ENCODE measurements at regions not wholly inside any gene's neighbourhood (a gene's known extent, or its start where the extent isn't known, plus 50 kb on each side); places are given as distances from the start of the nearest gene placed in this dataset.

- H3K4me3 ChIP-seq (ENCODE audit: low read length): no peak overlapping the region
- H3K4me1 ChIP-seq (ENCODE audit: insufficient read depth, low read length): no peaks in the 10 kb centered on the region
- no peaks in the 10 kb centered on the region for H3K27me3 ChIP-seq (ENCODE audit: insufficient read depth, low read length)
- H3K9me3 ChIP-seq (ENCODE audit: low read depth, low read length): no peaks in the 10 kb centered on the region
Observed at GRCh38 chr13:99628442-99628841, 127.2 kb downstream of the TM9SF2 start.

GRCh38 chr13:99626461-99627082, 125.3 kb downstream of the TM9SF2 start:
- Histone ChIP-seq H3K27me3 (ENCODE audit: insufficient read depth, low read length) (no peaks in the 10 kb centered on the region), H3K4me3 (ENCODE audit: low read length) (no peak overlapping the region), H3K9me3 (ENCODE audit: low read depth, low read length) (no peaks in the 10 kb centered on the region), H3K4me1 (ENCODE audit: insufficient read depth, low read length) (no peaks in the 10 kb centered on the region)

GRCh38 chr13:99624936-99625540, 123.8 kb downstream of the TM9SF2 start:
- Histone ChIP-seq H3K27me3 (ENCODE audit: insufficient read depth, low read length) (no peaks in the 10 kb centered on the region), H3K4me1 (ENCODE audit: insufficient read depth, low read length) (no peaks in the 10 kb centered on the region), H3K4me3 (ENCODE audit: low read length) (no peak overlapping the region), H3K9me3 (ENCODE audit: low read depth, low read length) (no peaks in the 10 kb centered on the region)

DNA sequence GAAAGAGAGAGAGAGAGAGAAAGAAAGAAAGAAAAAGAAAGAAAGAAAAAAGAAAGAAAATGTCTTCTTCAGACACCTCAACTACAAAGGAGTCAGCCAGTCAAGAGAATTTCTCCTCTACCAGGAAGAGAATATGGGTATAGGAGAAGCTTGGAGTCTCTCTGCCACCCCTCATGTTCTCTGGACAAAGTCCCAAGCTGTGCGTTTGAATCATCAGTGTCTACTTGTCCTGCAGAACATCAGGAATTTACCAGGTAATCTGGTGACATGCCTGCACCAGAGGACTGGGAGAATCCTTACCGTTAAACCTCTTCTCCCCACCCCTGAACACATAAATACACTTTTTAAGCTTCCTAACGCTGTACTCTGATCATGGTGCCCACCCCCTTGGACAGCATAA, 119.5 kb downstream of the TM9SF2 start:
- Histone ChIP-seq H3K27me3 (ENCODE audit: insufficient read depth, low read length) (no peaks in the 10 kb centered on the region), H3K9me3 (ENCODE audit: low read depth, low read length) (no peaks in the 10 kb centered on the region), H3K4me1 (ENCODE audit: insufficient read depth, low read length) (no peaks in the 10 kb centered on the region), H3K4me3 (ENCODE audit: low read length) (no peak overlapping the region)

DNA sequence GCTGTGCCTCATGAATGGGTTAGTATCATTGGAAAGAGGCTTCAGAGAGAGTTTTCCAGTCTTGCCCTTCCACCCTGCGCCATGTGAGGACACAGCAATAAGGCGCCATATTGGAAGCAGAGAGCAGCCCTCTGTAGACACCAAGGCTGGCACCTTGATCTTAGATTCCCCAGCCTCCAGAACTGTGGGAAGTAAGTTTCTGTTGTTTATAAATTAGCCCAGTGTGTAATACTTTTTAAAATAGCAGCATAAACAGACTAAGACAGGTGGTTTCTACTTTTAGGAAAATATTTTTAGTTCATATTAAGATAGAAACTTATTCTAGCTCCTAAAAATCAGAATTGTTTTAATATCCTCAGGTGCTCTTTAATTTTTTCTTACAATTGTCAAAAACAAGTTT, 117.9 kb downstream of the TM9SF2 start:
- Histone ChIP-seq H3K4me1 (ENCODE audit: insufficient read depth, low read length) (peaks cover 4% of the 10 kb centered on the region), H3K27me3 (ENCODE audit: insufficient read depth, low read length) (no peaks in the 10 kb centered on the region), H3K4me3 (ENCODE audit: low read length) (no peak overlapping the region), H3K9me3 (ENCODE audit: low read depth, low read length) (no peaks in the 10 kb centered on the region)

GRCh38 chr13:99617474-99618255, 116.4 kb downstream of the TM9SF2 start:
- Histone ChIP-seq H3K27me3 (ENCODE audit: insufficient read depth, low read length) (no peaks in the 10 kb centered on the region), H3K9me3 (ENCODE audit: low read depth, low read length) (no peaks in the 10 kb centered on the region), H3K4me1 (ENCODE audit: insufficient read depth, low read length) (peaks cover 6% of the 10 kb centered on the region), H3K4me3 (ENCODE audit: low read length) (no peak overlapping the region)

GRCh38 chr13:99614465-99614885, 113.2 kb downstream of the TM9SF2 start:
- H3K9me3 ChIP-seq (ENCODE audit: low read depth, low read length): no peaks in the 10 kb centered on the region
- H3K27me3 ChIP-seq (ENCODE audit: insufficient read depth, low read length): no peaks in the 10 kb centered on the region

More at GRCh38 chr13:99614465-99614885, 113.2 kb downstream of the TM9SF2 start:
- Histone ChIP-seq H3K4me3 (ENCODE audit: low read length) (no peak overlapping the region), H3K4me1 (ENCODE audit: insufficient read depth, low read length) (peaks cover 6% of the 10 kb centered on the region)
